Suprapubic skin (tissue), 4 donors: ENCODE measurements at regions not wholly inside any gene's neighbourhood (a gene's known extent, or its start where the extent isn't known, plus 50 kb on each side); places are given as distances from the start of the nearest gene placed in this dataset.

Experiments used
- DNase-seq, 2 donors: peaks; one replicate each; pipeline ENCODE4 v3.0.0-alpha.2; 2019; ENCODE audit warnings: low spot score in 2 of 2
- H3K27ac ChIP-seq: fragments of 200-600 bp; sonication (generic); one replicate; pipeline ENCODE4 v1.5.1; 2019
- H3K27me3 ChIP-seq: fragments of 200-600 bp; sonication (generic); one replicate; pipeline ENCODE4 v1.5.1; 2019
- H3K36me3 ChIP-seq: fragments of 200-600 bp; sonication (generic); one replicate; pipeline ENCODE4 v1.5.1; 2019
- H3K4me1 ChIP-seq: fragments of 200-600 bp; sonication (generic); one replicate; pipeline ENCODE4 v1.5.1; 2019
- H3K4me3 ChIP-seq: fragments of 200-600 bp; sonication (generic); one replicate; pipeline ENCODE4 v1.5.1; 2019; ENCODE audit warnings: mild to moderate bottlenecking
- H3K9me3 ChIP-seq: fragments of 200-600 bp; sonication (generic); one replicate; pipeline ENCODE4 v1.5.1; 2019
- EP300 ChIP-seq: sonication (generic); formaldehyde crosslinking; IDR thresholded peaks from one replicate; pipeline ENCODE4 v1.6.1; 2017; ENCODE audit warnings: antibody characterized with exemption
- WGBS: methylation state at CpG from one replicate; pipeline ENCODE4 v1.1.5; 2018; 5-methylcytosine and 5-hydroxymethylcytosine counted together

DNA sequence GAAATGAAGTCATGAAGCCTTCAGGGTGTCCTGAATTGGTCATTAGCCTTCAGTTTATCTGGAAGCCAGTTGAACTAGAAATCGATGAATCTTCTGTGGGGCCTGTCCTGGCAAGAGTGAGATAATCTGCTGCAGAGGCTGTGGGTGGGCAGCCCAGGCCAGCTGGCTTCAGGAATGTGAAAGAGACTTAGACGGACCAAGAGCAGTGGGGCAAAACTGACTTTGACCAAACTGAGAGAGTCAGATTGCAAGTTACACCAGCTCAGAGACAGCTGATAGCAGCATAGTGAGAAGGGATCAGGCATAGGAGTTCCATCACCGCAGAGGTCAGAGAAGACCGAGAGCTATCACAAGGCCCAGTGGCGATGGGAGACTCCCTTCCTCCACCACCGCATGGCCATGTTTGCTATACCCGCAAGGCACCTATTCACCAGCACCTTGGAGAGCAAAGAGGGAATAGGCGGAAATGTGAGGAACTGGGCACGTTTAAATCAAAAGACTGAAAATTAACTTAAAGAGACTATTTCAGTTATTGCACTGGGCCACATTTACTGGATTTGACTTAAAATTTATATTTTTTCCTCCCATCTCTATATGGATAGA is 50.0 kb upstream of the GLIS3 start:
- TF ChIP-seq EP300 = no peak
- DNase-seq = no peak
- Histone ChIP-seq H3K9me3 (no peaks in the 10 kb centered on the region), H3K36me3 (no peaks in the 10 kb centered on the region), H3K27ac (no peak overlapping the region), H3K27me3 (no peaks in the 10 kb centered on the region), H3K4me1 (no peaks in the 10 kb centered on the region), H3K4me3 (no peak overlapping the region)
- WGBS = 87% methylated on average over 9 of the region's 9 CpGs
